ENCODE measurements at regions not wholly inside any gene's neighbourhood (a gene's known extent, or its start where the extent isn't known, plus 50 kb on each side); places are given as distances from the start of the nearest gene placed in this dataset.

DNA sequence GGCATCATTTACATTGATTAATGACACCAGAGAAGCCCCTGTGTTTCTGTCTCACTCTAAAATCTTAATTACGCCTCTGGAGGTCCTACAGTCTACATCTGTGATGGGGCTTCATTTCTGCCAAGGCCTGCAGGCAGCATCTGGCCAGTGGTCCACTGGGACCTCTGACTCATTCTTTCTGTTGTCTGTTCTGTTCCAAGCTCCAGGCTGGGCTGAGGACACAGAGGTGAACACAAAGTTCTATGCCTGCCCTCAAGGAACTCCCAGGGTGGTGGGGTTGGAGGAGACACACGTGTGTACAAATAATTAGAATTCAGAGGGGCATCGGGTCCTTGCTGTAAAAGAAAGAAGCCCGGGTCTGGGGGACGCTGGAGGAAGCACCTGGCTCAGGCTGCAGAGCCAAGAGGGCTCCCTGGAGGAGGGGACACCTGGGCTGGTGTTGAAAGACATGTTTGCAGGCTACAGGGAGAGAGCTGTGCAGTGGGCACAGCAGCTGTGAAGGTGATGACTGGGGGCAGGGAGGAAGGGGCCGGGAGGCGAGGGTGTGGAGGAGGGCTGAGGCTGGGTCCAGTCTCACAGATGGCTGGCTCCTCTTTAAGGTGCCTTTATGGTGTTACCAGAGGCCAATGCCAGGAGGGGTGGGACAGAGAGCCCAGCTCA, 103.3 kb upstream of the PRR23E start:
- TF ChIP-seq, protein P1, sequence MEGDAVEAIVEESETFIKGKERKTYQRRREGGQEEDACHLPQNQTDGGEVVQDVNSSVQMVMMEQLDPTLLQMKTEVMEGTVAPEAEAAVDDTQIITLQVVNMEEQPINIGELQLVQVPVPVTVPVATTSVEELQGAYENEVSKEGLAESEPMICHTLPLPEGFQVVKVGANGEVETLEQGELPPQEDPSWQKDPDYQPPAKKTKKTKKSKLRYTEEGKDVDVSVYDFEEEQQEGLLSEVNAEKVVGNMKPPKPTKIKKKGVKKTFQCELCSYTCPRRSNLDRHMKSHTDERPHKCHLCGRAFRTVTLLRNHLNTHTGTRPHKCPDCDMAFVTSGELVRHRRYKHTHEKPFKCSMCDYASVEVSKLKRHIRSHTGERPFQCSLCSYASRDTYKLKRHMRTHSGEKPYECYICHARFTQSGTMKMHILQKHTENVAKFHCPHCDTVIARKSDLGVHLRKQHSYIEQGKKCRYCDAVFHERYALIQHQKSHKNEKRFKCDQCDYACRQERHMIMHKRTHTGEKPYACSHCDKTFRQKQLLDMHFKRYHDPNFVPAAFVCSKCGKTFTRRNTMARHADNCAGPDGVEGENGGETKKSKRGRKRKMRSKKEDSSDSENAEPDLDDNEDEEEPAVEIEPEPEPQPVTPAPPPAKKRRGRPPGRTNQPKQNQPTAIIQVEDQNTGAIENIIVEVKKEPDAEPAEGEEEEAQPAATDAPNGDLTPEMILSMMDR (IDR thresholded peaks at IDR 0.05; ENCODE audit: extremely low read depth in 1 of 2, insufficient read depth in 1 of 2, low read depth in 1 of 2, low read length in 2 of 2): no peak
- TF ChIP-seq POLR2AphosphoS5 (IDR thresholded peaks at IDR 0.05; ENCODE audit: insufficient read depth, low read depth, low read length): no peak
- TF ChIP-seq POLR2A (IDR thresholded peaks at IDR 0.05; ENCODE audit: low read depth, low read length): no peak
